HCT116 (cell line): ENCODE measurements at regions not wholly inside any gene's neighbourhood (a gene's known extent, or its start where the extent isn't known, plus 50 kb on each side); places are given as distances from the start of the nearest gene placed in this dataset.

ENCODE experiments used
- ATAC-seq: fragments of 200-7000 bp; cut with Tn5 transposase; 2 replicates; pipeline ENCODE4 v1.9.1; 2020; ENCODE audit warnings: mild to moderate bottlenecking, moderate library complexity
- BruUV-seq: library from RNA; stranded (reverse); fragments of 400-500 nt; replicated peaks from 2 replicates; lab custom pipeline; 2021; lab: Mats Ljungman, UMichigan
- CTCF ChIA-PET: fragments of 300-600 bp; sonication (Branson Sonifier 250); formaldehyde crosslinking; loops from one replicate; lab custom pipeline; 2021; ENCODE audit warnings: antibody characterized with exemption; lab: Charles Lee
- POLR2A ChIA-PET: fragments of 300-600, 350-600 bp; sonication (Branson Sonifier 250); formaldehyde crosslinking; loops from one replicate; lab custom pipeline; 2021; ENCODE audit warnings: antibody characterized with exemption; lab: Charles Lee
- RAD21 ChIA-PET, 2 experiments: fragments of 300-600 bp; sonication (Branson Sonifier 250); formaldehyde crosslinking; loops; one replicate each; lab custom pipeline; 2023; ENCODE audit warnings: low total read pairs in 2 of 2; ENCODE audit not compliant: uncharacterized antibody in 2 of 2, unreplicated experiment in 2 of 2, low non-redundant PET in 1 of 2; lab: Charles Lee
- DNase-seq: peaks from one replicate; pipeline ENCODE4 v3.0.0-alpha.2; 2010; ENCODE audit warnings: low read depth, low spot score
- H2AFZ ChIP-seq: fragments of 200-600 bp; shearing (Covaris generic), sonication (generic); 2 replicates; pipeline ENCODE4 v1.6.1; 2017; ENCODE audit warnings: low read depth, mixed run types, mixed read lengths, antibody characterized with exemption, low read length; ENCODE audit not compliant: poor library complexity, severe bottlenecking
- H3K27ac ChIP-seq: 2 replicates; pipeline ENCODE4 v1.5.1; 2012; ENCODE audit warnings: low read depth, low read length
- H3K27me3 ChIP-seq: fragments of 200-600 bp; sonication (generic); 2 replicates; pipeline ENCODE4 v1.6.1; 2016; ENCODE audit warnings: mixed run types, low read length, mixed read lengths; ENCODE audit not compliant: insufficient read depth
- H3K36me3 ChIP-seq, 2 experiments: fragments of 200-500 bp in 1 of 2; fragments of 200-600 bp in 1 of 2; sonication (Bioruptor generic) in 1 of 2; sonication (generic) in 1 of 2; 2 replicates each; pipeline versions ENCODE4 v1.5.1 to v1.6.1; 2014 to 2016; ENCODE audit warnings: low read length in 2 of 2, inconsistent platforms in 1 of 2, mixed read lengths in 1 of 2, mixed run types in 1 of 2; ENCODE audit not compliant: insufficient read depth in 2 of 2, control insufficient read depth in 1 of 2
- H3K4me1 ChIP-seq, 2 experiments: fragments of 200-600 bp in 1 of 2; sonication (generic) in 1 of 2; 2 replicates each; pipeline versions ENCODE4 v1.5.1 to v1.6.1; 2012 to 2017; ENCODE audit warnings: low read length in 2 of 2, inconsistent platforms in 1 of 2, mild to moderate bottlenecking in 1 of 2, mixed read lengths in 1 of 2, mixed run types in 1 of 2, moderate library complexity in 1 of 2; ENCODE audit not compliant: insufficient read depth in 2 of 2, control insufficient read depth in 1 of 2
- H3K4me2 ChIP-seq: fragments of 200-600 bp; sonication (generic); 2 replicates; pipeline ENCODE4 v1.6.1; 2017; ENCODE audit warnings: mixed run types, low read length, mixed read lengths
- H3K4me3 ChIP-seq, 2 experiments: fragments of 200-600 bp in 1 of 2; sonication (generic) in 1 of 2; replicated peaks in 1 of 2; 2 replicates each; pipeline ENCODE4 v1.5.1; 2011 to 2016; ENCODE audit warnings: low read length in 2 of 2, control low read depth in 1 of 2, low read depth in 1 of 2, mild to moderate bottlenecking in 1 of 2, mixed read lengths in 1 of 2, mixed run types in 1 of 2
- H3K79me2 ChIP-seq: fragments of 200-600 bp; sonication (generic); 2 replicates; pipeline ENCODE4 v1.6.1; 2017; ENCODE audit warnings: mild to moderate bottlenecking, mixed run types, low read length, moderate library complexity, mixed read lengths; ENCODE audit not compliant: insufficient read depth
- H3K9ac ChIP-seq: fragments of 200-600 bp; sonication (generic); 2 replicates; pipeline ENCODE4 v1.6.1; 2016; ENCODE audit warnings: low read length, mixed read lengths
- H3K9me2 ChIP-seq: fragments of 200-600 bp; sonication (generic), shearing (Covaris generic); 2 replicates; pipeline ENCODE4 v1.6.1; 2017; ENCODE audit warnings: mixed run types, mild to moderate bottlenecking, moderate library complexity; ENCODE audit not compliant: insufficient read depth
- H3K9me3 ChIP-seq, 2 experiments: fragments of 200-500 bp in 1 of 2; fragments of 200-600 bp in 1 of 2; sonication (Bioruptor generic) in 1 of 2; sonication (generic) in 1 of 2; 2 replicates each; pipeline ENCODE4 v1.6.1; 2014 to 2017; ENCODE audit warnings: low read length in 2 of 2, mixed read lengths in 2 of 2, inconsistent platforms in 1 of 2, low read depth in 1 of 2, mild to moderate bottlenecking in 1 of 2, mixed run types in 1 of 2, moderate library complexity in 1 of 2; ENCODE audit not compliant: control insufficient read depth in 1 of 2, insufficient read depth in 1 of 2
- H4K20me1 ChIP-seq: fragments of 200-600 bp; sonication (generic), shearing (Covaris generic); 2 replicates; pipeline ENCODE4 v1.6.1; 2017; ENCODE audit warnings: mixed run types, mild to moderate bottlenecking, moderate library complexity; ENCODE audit not compliant: insufficient read depth
- ATF3 ChIP-seq: IDR thresholded peaks from 2 replicates; pipeline ENCODE4 v1.6.1; 2012
- CBX3 ChIP-seq: IDR thresholded peaks from 2 replicates; pipeline ENCODE4 v1.6.1; 2012; ENCODE audit warnings: low read depth
- CTCF ChIP-seq, 3 experiments: fragments of 200-600 bp in 1 of 3; sonication (generic) in 1 of 3; IDR thresholded peaks in 2 of 3; conservative IDR thresholded peaks in 1 of 3; 2 replicates each; pipeline ENCODE4 v1.5.1; 2012 to 2017; ENCODE audit warnings: low read depth in 2 of 3, low read length in 2 of 3, antibody characterized with exemption in 1 of 3, borderline replicate concordance in 1 of 3, control low read depth in 1 of 3, mild to moderate bottlenecking in 1 of 3, mixed read lengths in 1 of 3, mixed run types in 1 of 3, moderate library complexity in 1 of 3; ENCODE audit not compliant: insufficient read depth in 1 of 3
- EGR1 ChIP-seq: IDR thresholded peaks from 2 replicates; pipeline ENCODE4 v1.6.1; 2012; ENCODE audit warnings: low read depth
- ELF1 ChIP-seq: IDR thresholded peaks from 2 replicates; pipeline ENCODE4 v1.6.1; 2012; ENCODE audit warnings: low read depth, borderline replicate concordance
- EZH2phosphoT487 ChIP-seq: fragments of 200-600 bp; IDR thresholded peaks from 2 replicates; pipeline ENCODE4 v1.6.1; 2018; ENCODE audit warnings: antibody characterized with exemption, borderline replicate concordance
- JUND ChIP-seq: IDR thresholded peaks from 2 replicates; pipeline ENCODE4 v1.6.1; 2012
- POLR2AphosphoS5 ChIP-seq: IDR thresholded peaks from 2 replicates; pipeline ENCODE4 v1.6.1; 2011; ENCODE audit warnings: mild to moderate bottlenecking, low read depth, low read length, moderate library complexity
- SIN3A ChIP-seq: IDR thresholded peaks from 2 replicates; pipeline ENCODE4 v1.6.1; 2012; ENCODE audit warnings: low read depth
- SRF ChIP-seq: IDR thresholded peaks from 2 replicates; pipeline ENCODE4 v1.6.1; 2012; ENCODE audit warnings: low read depth
- TCF7L2 ChIP-seq: IDR thresholded peaks from 2 replicates; pipeline ENCODE4 v1.7.0; 2011; ENCODE audit warnings: borderline replicate concordance, inconsistent platforms; ENCODE audit not compliant: insufficient read depth, insufficient read length; ENCODE audit errors: extremely low read depth
- YY1 ChIP-seq: IDR thresholded peaks from 2 replicates; pipeline ENCODE4 v1.6.1; 2011; ENCODE audit warnings: low read length, low read depth, moderate library complexity, mild to moderate bottlenecking; ENCODE audit not compliant: insufficient replicate concordance; ENCODE audit errors: extremely low read depth
- intact Hi-C: fragments of 100-400 bp; cut with micrococcal nuclease; formaldehyde crosslinking; loops from 2 replicates; pipeline ENCODE4 v1.10.0; 2022
- TF ChIP-seq, protein P1 (sequence below): IDR thresholded peaks from 2 replicates; pipeline ENCODE4 v1.6.1; 2011; ENCODE audit warnings: mild to moderate bottlenecking, low read length, moderate library complexity; ENCODE audit not compliant: insufficient replicate concordance; ENCODE audit errors: extremely low read depth

- no peaks in the 10 kb centered on the region for H4K20me1 ChIP-seq
- no peaks in the 10 kb centered on the region for H3K4me1 ChIP-seq
- no peaks in the 10 kb centered on the region for H3K36me3 ChIP-seq
- H3K27ac ChIP-seq: no peak overlapping the region
- TF ChIP-seq SIN3A (no peak), CBX3 (no peak), ATF3 (no peak), YY1 (no peak), ELF1 (no peak), EGR1 (no peak), SRF (no peak), POLR2AphosphoS5 (no peak), TCF7L2 (no peak), JUND (no peak), CTCF (IDR thresholded peaks at IDR 0.05 in 2 of 3, conservative IDR thresholded peaks at IDR 0.05 in 1 of 3; ENCODE audit: borderline replicate concordance in 1 of 3, insufficient read depth in 1 of 3, low read depth in 2 of 3, low read length in 2 of 3) (no peak), EZH2phosphoT487 (no peak)
- TF ChIP-seq, protein P1, sequence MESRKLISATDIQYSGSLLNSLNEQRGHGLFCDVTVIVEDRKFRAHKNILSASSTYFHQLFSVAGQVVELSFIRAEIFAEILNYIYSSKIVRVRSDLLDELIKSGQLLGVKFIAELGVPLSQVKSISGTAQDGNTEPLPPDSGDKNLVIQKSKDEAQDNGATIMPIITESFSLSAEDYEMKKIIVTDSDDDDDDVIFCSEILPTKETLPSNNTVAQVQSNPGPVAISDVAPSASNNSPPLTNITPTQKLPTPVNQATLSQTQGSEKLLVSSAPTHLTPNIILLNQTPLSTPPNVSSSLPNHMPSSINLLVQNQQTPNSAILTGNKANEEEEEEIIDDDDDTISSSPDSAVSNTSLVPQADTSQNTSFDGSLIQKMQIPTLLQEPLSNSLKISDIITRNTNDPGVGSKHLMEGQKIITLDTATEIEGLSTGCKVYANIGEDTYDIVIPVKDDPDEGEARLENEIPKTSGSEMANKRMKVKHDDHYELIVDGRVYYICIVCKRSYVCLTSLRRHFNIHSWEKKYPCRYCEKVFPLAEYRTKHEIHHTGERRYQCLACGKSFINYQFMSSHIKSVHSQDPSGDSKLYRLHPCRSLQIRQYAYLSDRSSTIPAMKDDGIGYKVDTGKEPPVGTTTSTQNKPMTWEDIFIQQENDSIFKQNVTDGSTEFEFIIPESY: no peak
- TF ChIP-seq, all 23 proteins: peak for 0
- no peak overlapping the region for H3K4me2 ChIP-seq
- BruUV-seq: no TSS peak
- no peaks in the 10 kb centered on the region for H3K79me2 ChIP-seq
- H2AFZ ChIP-seq: no peak overlapping the region
- ChIA-PET POLR2A (no interaction called here), RAD21 (no interaction called here), CTCF (no interaction called here)
- ATAC-seq (no peak), DNase-seq (no peak)
- H3K9ac ChIP-seq: no peak overlapping the region
- H3K4me3 ChIP-seq: no peak overlapping the region
- no peaks in the 10 kb centered on the region for H3K9me2 ChIP-seq
- intact Hi-C loops: no loop called here
- H3K9me3 ChIP-seq: no peaks in the 10 kb centered on the region
- peaks cover 25% of the 10 kb centered on the region for H3K27me3 ChIP-seq
Observed at GRCh38 chr15:31774045-31774444, 256.3 kb upstream of the CHRNA7 start.
